GM12878 (cell line): ENCODE measurements at regions not wholly inside any gene's neighbourhood (a gene's known extent, or its start where the extent isn't known, plus 50 kb on each side); places are given as distances from the start of the nearest gene placed in this dataset.

Source experiments
- ATAC-seq: fragments of 200-7000 bp; cut with Tn5 transposase; 3 replicates; pipeline ENCODE4 v1.9.1; 2020; ENCODE audit warnings: mild to moderate bottlenecking, moderate library complexity
- BruUV-seq: library from RNA; stranded (reverse); fragments of 400-500 nt; replicated peaks from 2 replicates; lab custom pipeline; 2021; lab: Mats Ljungman, UMichigan
- CTCF ChIA-PET: fragments of 300-600 bp; sonication (Branson Sonifier 250); formaldehyde crosslinking; extraction: SDS; loops from one replicate; lab custom pipeline; 2021; ENCODE audit warnings: inconsistent platforms; lab: Yijun Ruan, JAX
- POLR2A ChIA-PET: fragments of 350-600 bp; formaldehyde crosslinking; extraction: SDS; loops from one replicate; lab custom pipeline; 2021; ENCODE audit warnings: inconsistent platforms; lab: Charles Lee
- RAD21 ChIA-PET: fragments of 300-600 bp; sonication (Branson Sonifier 250); formaldehyde crosslinking; loops from one replicate; lab custom pipeline; 2023; ENCODE audit warnings: antibody characterized with exemption; ENCODE audit not compliant: unreplicated experiment; lab: Charles Lee
- SMC1A ChIA-PET: fragments of 300-600 bp; sonication (Branson Sonifier 250); formaldehyde crosslinking; loops from one replicate; lab custom pipeline; 2023; ENCODE audit not compliant: unreplicated experiment, uncharacterized antibody; lab: Charles Lee
- DNase-seq: peaks from one replicate; pipeline ENCODE4 v3.0.0-alpha.2; 2011; ENCODE audit warnings: low read depth, low spot score
- FAIRE-seq: peaks from 3 replicates; lab custom pipeline; 2011; peaks lifted over from hg19 to GRCh38; lab: Jason Lieb, UNC
- H2AFZ ChIP-seq: 2 replicates; pipeline ENCODE4 v1.6.0; 2011; ENCODE audit warnings: low read depth, low read length, control low read depth; ENCODE audit not compliant: control insufficient read depth
- H3K27ac ChIP-seq: 2 replicates; pipeline ENCODE4 v1.5.1; 2011; ENCODE audit warnings: control low read depth; ENCODE audit not compliant: control insufficient read depth, insufficient read depth
- H3K27me3 ChIP-seq, 2 experiments: replicated peaks in 1 of 2; 2 replicates each; pipeline versions ENCODE4 v1.6.0 to v1.6.1; 2011; ENCODE audit warnings: low read length in 1 of 2; ENCODE audit not compliant: control insufficient read depth in 2 of 2, insufficient read depth in 2 of 2
- H3K36me3 ChIP-seq, 2 experiments: 2 replicates each; pipeline ENCODE4 v1.5.1; 2011; ENCODE audit warnings: low read length in 1 of 2; ENCODE audit not compliant: control insufficient read depth in 2 of 2, insufficient read depth in 2 of 2
- H3K4me1 ChIP-seq: 2 replicates; pipeline ENCODE4 v1.6.1; 2011; ENCODE audit warnings: mild to moderate bottlenecking, low read length, moderate library complexity, mixed read lengths; ENCODE audit not compliant: control insufficient read depth, insufficient read depth
- H3K4me2 ChIP-seq: 2 replicates; pipeline ENCODE4 v1.6.0; 2011; ENCODE audit warnings: control low read depth; ENCODE audit not compliant: control insufficient read depth, insufficient read depth
- H3K4me3 ChIP-seq: fragments of 200-600 bp; sonication (generic); 2 replicates; pipeline ENCODE4 v1.5.1; 2016
- H3K79me2 ChIP-seq: 2 replicates; pipeline ENCODE4 v1.6.0; 2011; ENCODE audit warnings: low read length; ENCODE audit not compliant: control insufficient read depth, insufficient read depth
- H3K9ac ChIP-seq: 2 replicates; pipeline ENCODE4 v1.8.0; 2011; ENCODE audit warnings: low read length, control low read depth, mixed read lengths; ENCODE audit not compliant: control insufficient read depth, insufficient read depth
- H3K9me3 ChIP-seq: replicated peaks from 3 replicates; pipeline ENCODE4 v1.5.1; 2011; ENCODE audit warnings: mild to moderate bottlenecking, low read length; ENCODE audit not compliant: control insufficient read depth, insufficient read depth
- H4K20me1 ChIP-seq: 2 replicates; pipeline ENCODE4 v1.6.0; 2011; ENCODE audit not compliant: control insufficient read depth, insufficient read depth
- CTCF ChIP-seq, 3 experiments: IDR thresholded peaks in 2 of 3; conservative IDR thresholded peaks in 1 of 3; 2 replicates each; pipeline ENCODE4 v1.5.1; 2011; ENCODE audit warnings: low read depth in 3 of 3, low read length in 3 of 3, mild to moderate bottlenecking in 3 of 3, control low read depth in 2 of 3, moderate library complexity in 2 of 3, inconsistent platforms in 1 of 3, mixed read lengths in 1 of 3; ENCODE audit not compliant: control insufficient read depth in 2 of 3, insufficient read depth in 1 of 3; ENCODE audit errors: extremely low read depth in 1 of 3
- WGBS: methylation state at CpG from one replicate; pipeline ENCODE4 v1.1.6; 2016; ENCODE audit warnings: low lambda C conversion rate; ENCODE audit not compliant: insufficient replicate concordance, insufficient coverage; ENCODE audit errors: missing lambda C conversion rate; 5-methylcytosine and 5-hydroxymethylcytosine counted together
- in situ Hi-C: fragments of 300-500 bp; cut with MboI; formaldehyde crosslinking; loops from 9 replicates; pipeline ENCODE4 v1.14.3; 2018; ENCODE audit warnings: mixed read lengths
- intact Hi-C: fragments of 100-400 bp; cut with micrococcal nuclease; formaldehyde crosslinking; loops from one replicate; pipeline ENCODE4 v1.14.2; 2022; ENCODE audit not compliant: unreplicated experiment

- no peak overlapping the region for H3K9ac ChIP-seq
- in situ Hi-C loops = loop anchor here (5.0 kb wide), 1 partner anchor 588 kb away; no protein-coding TSS in a partner anchor
- H3K4me2 ChIP-seq = no peak overlapping the region
- ChIA-PET POLR2A (no interaction called here), SMC1A (no interaction called here), CTCF (interaction anchor here (0.9 to 1.5 kb wide), 7 partner anchors 20 to 460 kb away, joined by 3 to 16 read pairs (median 5); no protein-coding TSS in a partner anchor), RAD21 (interaction anchor here (1.2 kb wide), 1 partner anchor 99 kb away, joined by 3 read pairs; no protein-coding TSS in a partner anchor)
- DNase-seq (no peak), ATAC-seq (no peak), FAIRE-seq (no peak)
- no peaks in the 10 kb centered on the region for H3K79me2 ChIP-seq
- H3K4me1 ChIP-seq = peaks cover 4% of the 10 kb centered on the region; the same call in 1 of the 2 replicates
- no peaks in the 10 kb centered on the region for H3K36me3 ChIP-seq
- 50% methylated on average over 8 of the region's 8 CpGs for WGBS
- peaks cover 9% of the 10 kb centered on the region for H3K9me3 ChIP-seq
- intact Hi-C loops = loop anchor here (2.0 to 5.0 kb wide), 4 partner anchors 128 to 590 kb away; no protein-coding TSS in a partner anchor
- peaks cover 8 to 18% of the 10 kb centered on the region in 2 experiments for H3K27me3 ChIP-seq
- no peak overlapping the region for H3K27ac ChIP-seq
- H4K20me1 ChIP-seq = no peaks in the 10 kb centered on the region
- H2AFZ ChIP-seq = no peak overlapping the region
- no peak overlapping the region for H3K4me3 ChIP-seq
- no peak for TF ChIP-seq CTCF (IDR thresholded peaks at IDR 0.05 in 2 of 3, conservative IDR thresholded peaks at IDR 0.05 in 1 of 3; ENCODE audit: control insufficient read depth in 2 of 3, extremely low read depth in 1 of 3, insufficient read depth in 1 of 3, low read depth in 3 of 3, low read length in 3 of 3)
- no TSS peak for BruUV-seq
These were observed 301.3 kb upstream of the NFE2L3 start for GRCh38 chr7:25850735-25851134.
